ENCODE measurements at regions not wholly inside any gene's neighbourhood (a gene's known extent, or its start where the extent isn't known, plus 50 kb on each side); places are given as distances from the start of the nearest gene placed in this dataset.

DNA sequence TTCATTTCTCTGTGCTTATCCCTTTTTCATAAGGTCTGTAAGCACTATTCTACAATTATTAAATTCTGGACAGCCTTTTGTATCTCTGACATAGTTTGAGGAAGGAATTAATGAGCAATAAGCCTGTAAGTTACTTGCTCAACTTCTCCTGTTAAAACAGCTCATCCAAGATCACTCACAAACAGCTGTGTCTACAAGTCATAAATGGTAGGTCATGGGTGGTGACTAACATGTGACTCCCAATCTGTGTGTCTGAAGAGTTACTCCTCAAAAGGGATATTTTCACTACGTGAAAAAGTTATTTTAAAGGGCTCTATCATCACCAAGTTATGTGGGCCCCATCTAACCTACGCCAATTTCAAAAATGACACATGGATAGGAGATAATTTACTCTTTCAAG lies 145.2 kb upstream of the CBLB start:
- TF ChIP-seq POLR2A (IDR thresholded peaks at IDR 0.05), result no peak
- TF ChIP-seq, protein P1, sequence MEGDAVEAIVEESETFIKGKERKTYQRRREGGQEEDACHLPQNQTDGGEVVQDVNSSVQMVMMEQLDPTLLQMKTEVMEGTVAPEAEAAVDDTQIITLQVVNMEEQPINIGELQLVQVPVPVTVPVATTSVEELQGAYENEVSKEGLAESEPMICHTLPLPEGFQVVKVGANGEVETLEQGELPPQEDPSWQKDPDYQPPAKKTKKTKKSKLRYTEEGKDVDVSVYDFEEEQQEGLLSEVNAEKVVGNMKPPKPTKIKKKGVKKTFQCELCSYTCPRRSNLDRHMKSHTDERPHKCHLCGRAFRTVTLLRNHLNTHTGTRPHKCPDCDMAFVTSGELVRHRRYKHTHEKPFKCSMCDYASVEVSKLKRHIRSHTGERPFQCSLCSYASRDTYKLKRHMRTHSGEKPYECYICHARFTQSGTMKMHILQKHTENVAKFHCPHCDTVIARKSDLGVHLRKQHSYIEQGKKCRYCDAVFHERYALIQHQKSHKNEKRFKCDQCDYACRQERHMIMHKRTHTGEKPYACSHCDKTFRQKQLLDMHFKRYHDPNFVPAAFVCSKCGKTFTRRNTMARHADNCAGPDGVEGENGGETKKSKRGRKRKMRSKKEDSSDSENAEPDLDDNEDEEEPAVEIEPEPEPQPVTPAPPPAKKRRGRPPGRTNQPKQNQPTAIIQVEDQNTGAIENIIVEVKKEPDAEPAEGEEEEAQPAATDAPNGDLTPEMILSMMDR (IDR thresholded peaks at IDR 0.05), result no peak
